CD4-positive, alpha-beta T cell treated with Interleukin-1 beta for 1 hour (primary cell): ENCODE measurements at regions not wholly inside any gene's neighbourhood (a gene's known extent, or its start where the extent isn't known, plus 50 kb on each side); places are given as distances from the start of the nearest gene placed in this dataset.
"Not testable (repeated sequence)": the region's sequence is repeated elsewhere in the genome, so short reads cannot be mapped to it uniquely, and the experiment has no call there.

Source experiments
- DNase-seq, 2 donors: peaks; one replicate each; pipeline ENCODE4 v3.0.0-alpha.2; 2020 to 2022

GRCh38 chr5:120251898-120252297 lies 212.2 kb upstream of the PRR16 start:
- DNase-seq, result no peak

- DNase-seq, result no peak
Observed at GRCh38 chr5:120252839-120253238, 211.3 kb upstream of the PRR16 start.

GRCh38 chr5:120254385-120254784 lies 209.7 kb upstream of the PRR16 start:
- no peak for DNase-seq

- no peak for DNase-seq
Observed at GRCh38 chr5:120255214-120255613, 208.9 kb upstream of the PRR16 start.

GRCh38 chr5:120256376-120256775 lies 207.7 kb upstream of the PRR16 start:
- DNase-seq, result no peak

- no peak for DNase-seq
Observed at GRCh38 chr5:120257358-120257971, 206.6 kb upstream of the PRR16 start.

GRCh38 chr5:120258123-120258522 lies 206.0 kb upstream of the PRR16 start:
- DNase-seq, result peak in 1 of 2 donors; percentile 8

- no peak for DNase-seq
Observed at GRCh38 chr5:120260651-120261050, 203.4 kb upstream of the PRR16 start.

GRCh38 chr5:120270498-120270897 lies 193.6 kb upstream of the PRR16 start:
- DNase-seq, result no peak

GRCh38 chr5:120293796-120294195 lies 170.3 kb upstream of the PRR16 start:
- no peak for DNase-seq

- DNase-seq, result no peak
Observed at GRCh38 chr5:120297616-120298015, 166.5 kb upstream of the PRR16 start.

GRCh38 chr5:120298981-120299380 lies 165.1 kb upstream of the PRR16 start:
- no peak for DNase-seq

GRCh38 chr5:120304663-120305062 lies 159.4 kb upstream of the PRR16 start:
- no peak for DNase-seq

GRCh38 chr5:120306303-120306702 lies 157.8 kb upstream of the PRR16 start:
- no peak for DNase-seq

- no peak for DNase-seq
Observed at GRCh38 chr5:120314191-120314590, 149.9 kb upstream of the PRR16 start.

- DNase-seq, result no peak
Observed at GRCh38 chr5:120320626-120321025, 143.5 kb upstream of the PRR16 start.

- no peak for DNase-seq
Observed at GRCh38 chr5:120326651-120327050, 137.4 kb upstream of the PRR16 start.

GRCh38 chr5:120327180-120327579 lies 136.9 kb upstream of the PRR16 start:
- DNase-seq, result no peak

- no peak for DNase-seq
Observed at GRCh38 chr5:120329095-120329494, 135.0 kb upstream of the PRR16 start.

- DNase-seq, result no peak
Observed at GRCh38 chr5:120330558-120330957, 133.5 kb upstream of the PRR16 start.

- DNase-seq, result no peak
Observed at GRCh38 chr5:120344181-120344580, 119.9 kb upstream of the PRR16 start.

GRCh38 chr5:120345947-120346346 lies 118.2 kb upstream of the PRR16 start:
- no peak for DNase-seq

GRCh38 chr5:120351071-120351470 lies 113.0 kb upstream of the PRR16 start:
- DNase-seq, result not testable (repeated sequence)

GRCh38 chr5:120354126-120354525 lies 110.0 kb upstream of the PRR16 start:
- DNase-seq, result no peak

- no peak for DNase-seq
Observed at GRCh38 chr5:120358949-120359348, 105.2 kb upstream of the PRR16 start.

- DNase-seq, result no peak
Observed at GRCh38 chr5:120361941-120362340, 102.2 kb upstream of the PRR16 start.
